K562 (cell line): ENCODE measurements at regions not wholly inside any gene's neighbourhood (a gene's known extent, or its start where the extent isn't known, plus 50 kb on each side); places are given as distances from the start of the nearest gene placed in this dataset.

Experiments
- ATAC-seq: fragments of 200-7000 bp; cut with Tn5 transposase; 3 replicates; pipeline ENCODE4 v1.9.1; 2020; ENCODE audit warnings: moderate library complexity
- BruUV-seq: library from RNA; stranded (reverse); fragments of 400-500 nt; replicated peaks from 2 replicates; lab custom pipeline; 2021; lab: Mats Ljungman, UMichigan
- CTCF ChIA-PET: fragments of 300-600 bp; formaldehyde crosslinking; extraction: SDS; loops from one replicate; lab custom pipeline; 2021; ENCODE audit warnings: low intra/inter-chr PET ratio; lab: Yijun Ruan, JAX
- POLR2A ChIA-PET: fragments of 300-600, 350-650 bp; sonication (Branson Sonifier 250); formaldehyde crosslinking; extraction: SDS; loops from one replicate; lab custom pipeline; 2021; ENCODE audit warnings: antibody characterized with exemption, inconsistent platforms; lab: Yijun Ruan, JAX
- DNase-seq, 4 experiments: peaks; one replicate each; pipeline versions ENCODE4 v3.0.0 to v3.0.0-alpha.2; 2011 to 2018; ENCODE audit warnings: low spot score in 3 of 4, mixed read lengths in 3 of 4; ENCODE audit errors: extremely low read depth in 1 of 4
- FAIRE-seq: peaks from 2 replicates; lab custom pipeline; 2011; peaks lifted over from hg19 to GRCh38; lab: Jason Lieb, UNC
- H2AFZ ChIP-seq: 2 replicates; pipeline ENCODE4 v1.6.0; 2011; ENCODE audit warnings: low read depth, low read length, control low read depth, inconsistent platforms
- H3K27ac ChIP-seq: fragments of 200-600 bp; 3 replicates; pipeline ENCODE4 v1.8.0; 2011; ENCODE audit warnings: low read depth, mild to moderate bottlenecking, control low read depth, inconsistent platforms, low read length, moderate library complexity, mixed read lengths; ENCODE audit errors: extremely low read depth
- H3K27me3 ChIP-seq, 2 experiments: fragments of 300-600 bp in 1 of 2; 2 replicates in 1 of 2; 3 replicates in 1 of 2; pipeline versions ENCODE4 v1.6.0 to v1.8.0; 2011; ENCODE audit warnings: inconsistent platforms in 2 of 2, low read length in 2 of 2, mild to moderate bottlenecking in 1 of 2, mixed read lengths in 1 of 2, moderate library complexity in 1 of 2; ENCODE audit not compliant: control insufficient read depth in 2 of 2, insufficient read depth in 2 of 2
- H3K36me3 ChIP-seq: fragments of 300-600 bp; 3 replicates; pipeline ENCODE4 v1.8.0; 2011; ENCODE audit warnings: mild to moderate bottlenecking, low read length, inconsistent platforms; ENCODE audit not compliant: control insufficient read depth, insufficient read depth
- H3K4me1 ChIP-seq, 2 experiments: fragments of 200-600 bp in 1 of 2; replicated peaks in 1 of 2; 2 replicates in 1 of 2; 3 replicates in 1 of 2; pipeline versions ENCODE4 v1.5.1 to v1.8.0; 2011; ENCODE audit warnings: inconsistent platforms in 2 of 2, low read length in 2 of 2, mild to moderate bottlenecking in 1 of 2, mixed read lengths in 1 of 2, moderate library complexity in 1 of 2; ENCODE audit not compliant: control insufficient read depth in 2 of 2, insufficient read depth in 2 of 2
- H3K4me2 ChIP-seq: 2 replicates; pipeline ENCODE4 v1.6.1; 2011; ENCODE audit warnings: low read length, control low read depth, inconsistent platforms, mixed read lengths; ENCODE audit not compliant: insufficient read depth
- H3K4me3 ChIP-seq: fragments of 200-600 bp; sonication (generic), shearing (Covaris generic); 2 replicates; pipeline ENCODE4 v1.5.1; 2016; ENCODE audit warnings: control low read depth, inconsistent platforms
- H3K79me2 ChIP-seq: fragments of 200-600 bp; 3 replicates; pipeline ENCODE4 v1.8.0; 2011; ENCODE audit warnings: low read length, inconsistent platforms; ENCODE audit not compliant: control insufficient read depth, insufficient read depth
- H3K9ac ChIP-seq, 2 experiments: 2 replicates each; pipeline versions ENCODE4 v1.6.0 to v1.6.1; 2011; ENCODE audit warnings: low read depth in 2 of 2, low read length in 2 of 2, control low read depth in 1 of 2, inconsistent platforms in 1 of 2, mild to moderate bottlenecking in 1 of 2, mixed read lengths in 1 of 2; ENCODE audit not compliant: insufficient read depth in 1 of 2
- H3K9me1 ChIP-seq: one replicate; pipeline ENCODE4 v1.6.0; 2011; ENCODE audit warnings: inconsistent platforms, mild to moderate bottlenecking, low read length, moderate library complexity; ENCODE audit not compliant: control insufficient read depth, insufficient read depth
- H3K9me3 ChIP-seq: replicated peaks from 2 replicates; pipeline ENCODE4 v1.5.1; 2011; ENCODE audit warnings: low read depth, low read length, inconsistent platforms; ENCODE audit not compliant: control insufficient read depth, insufficient read depth
- H4K20me1 ChIP-seq: replicated peaks from 2 replicates; pipeline ENCODE4 v1.6.1; 2011; ENCODE audit warnings: low read length, inconsistent platforms, mixed read lengths; ENCODE audit not compliant: control insufficient read depth, insufficient read depth
- E4F1 ChIP-seq: fragments of 250-450 bp; sonication (Bioruptor Pico); IDR thresholded peaks from 2 replicates; pipeline ENCODE4 v1.5.0; 2021; ENCODE audit warnings: mild to moderate bottlenecking, borderline replicate concordance
- ETV5 ChIP-seq: sonication (generic); formaldehyde crosslinking; IDR thresholded peaks from 2 replicates; pipeline ENCODE4 v1.4.0; 2020; ENCODE audit warnings: low read depth, mild to moderate bottlenecking, missing genetic modification reagents
- MNT ChIP-seq, 2 experiments: fragments of 450-650 bp; conservative IDR thresholded peaks; 2 replicates each; pipeline ENCODE4 v1.6.1; 2017; ENCODE audit warnings: mild to moderate bottlenecking in 2 of 2, moderate library complexity in 2 of 2
- PHB2 ChIP-seq: fragments of 450-650 bp; IDR thresholded peaks from 2 replicates; pipeline ENCODE4 v1.6.1; 2017; ENCODE audit warnings: low read depth
- SIRT6 ChIP-seq: IDR thresholded peaks from one replicate; pipeline ENCODE4 v1.6.1; 2012; ENCODE audit warnings: low read depth, mild to moderate bottlenecking, control low read depth, inconsistent platforms, low read length, moderate library complexity
- THRAP3 ChIP-seq: fragments of 450-650 bp; IDR thresholded peaks from 2 replicates; pipeline ENCODE4 v1.6.1; 2016; ENCODE audit warnings: mild to moderate bottlenecking, inconsistent platforms, borderline replicate concordance
- TSHZ1 ChIP-seq: fragments of 250-450 bp; sonication (Bioruptor Pico); IDR thresholded peaks from 2 replicates; pipeline ENCODE4 v1.4.0; 2020; ENCODE audit warnings: mild to moderate bottlenecking, moderate library complexity
- ZMIZ1 ChIP-seq, 2 experiments: fragments of 150-350 bp in 1 of 2; IDR thresholded peaks; 2 replicates each; pipeline ENCODE4 v1.6.1; 2012 to 2016; ENCODE audit warnings: low read depth in 2 of 2, low read length in 2 of 2, mild to moderate bottlenecking in 1 of 2, moderate library complexity in 1 of 2
- WGBS: fragments of 100-300 bp; shearing (Covaris generic); methylation state at CpG from one replicate; pipeline ENCODE4 v1.1.6; 2016; ENCODE audit warnings: low coverage, mixed read lengths; ENCODE audit not compliant: insufficient coverage; ENCODE audit errors: missing lambda C conversion rate; 5-methylcytosine and 5-hydroxymethylcytosine counted together
- in situ Hi-C: fragments of 300-500 bp; cut with MboI; formaldehyde crosslinking; loops from 4 replicates; pipeline ENCODE4 v1.15.0; 2018; ENCODE audit warnings: inconsistent platforms, mixed read lengths
- intact Hi-C: fragments of 100-400 bp; cut with micrococcal nuclease; formaldehyde crosslinking; loops from 2 replicates; pipeline ENCODE4 v1.14.2; 2022

- no peak for TF ChIP-seq ZMIZ1 (IDR thresholded peaks at IDR 0.05; ENCODE audit: low read depth in 2 of 2, low read length in 2 of 2)
- no peak for TF ChIP-seq THRAP3
- no peak for TF ChIP-seq ETV5 (CRISPR knock-in tag)
- no peak for TF ChIP-seq SIRT6
- no peak for TF ChIP-seq PHB2
These were observed 205.3 kb upstream of the C1orf174 start (continued) for GRCh38 chr1:4105300-4105880.

GRCh38 chr1:4106731-4107130, 206.7 kb upstream of the C1orf174 start:
- DNase-seq (no peak), FAIRE-seq (no peak), ATAC-seq (no peak; the same call in 2 of the 3 replicates)
- in situ Hi-C loops (no loop called here), intact Hi-C loops (no loop called here)
- Histone ChIP-seq H3K9ac (no peak overlapping the region), H3K4me1 (no peaks in the 10 kb centered on the region), H3K4me3 (no peak overlapping the region), H3K27ac (no peak overlapping the region), H4K20me1 (no peaks in the 10 kb centered on the region; the same call in 1 of the 2 replicates), H3K4me2 (no peak overlapping the region), H3K9me1 (no peaks in the 10 kb centered on the region), H3K9me3 (no peaks in the 10 kb centered on the region), H3K27me3 (peaks cover 27 to 50% of the 10 kb centered on the region in 2 experiments), H3K79me2 (no peaks in the 10 kb centered on the region), H2AFZ (no peak overlapping the region), H3K36me3 (no peaks in the 10 kb centered on the region)
- POLR2A ChIA-PET: interaction anchor here (0.5 kb wide), 1 partner anchor 13 kb away, joined by 3 read pairs; no protein-coding TSS in a partner anchor
- BruUV-seq: no TSS peak
- under 1% methylated on average over 10 of the region's 10 CpGs for WGBS
- CTCF ChIA-PET: no interaction called here
- no peak for TF ChIP-seq MNT (conservative IDR thresholded peaks at IDR 0.05)
- no peak for TF ChIP-seq TSHZ1 (CRISPR knock-in tag)
- no peak for TF ChIP-seq E4F1
